COLO668 (cell line): ENCODE measurements at regions not wholly inside any gene's neighbourhood (a gene's known extent, or its start where the extent isn't known, plus 50 kb on each side); places are given as distances from the start of the nearest gene placed in this dataset.
"Not testable (repeated sequence)": the region's sequence is repeated elsewhere in the genome, so short reads cannot be mapped to it uniquely, and the experiment has no call there.

Source experiments
- DNase-seq: peaks from one replicate; lab custom pipeline; 2025; ENCODE audit not compliant: unreplicated experiment; lab: John Stamatoyannopoulos, UW

DNA sequence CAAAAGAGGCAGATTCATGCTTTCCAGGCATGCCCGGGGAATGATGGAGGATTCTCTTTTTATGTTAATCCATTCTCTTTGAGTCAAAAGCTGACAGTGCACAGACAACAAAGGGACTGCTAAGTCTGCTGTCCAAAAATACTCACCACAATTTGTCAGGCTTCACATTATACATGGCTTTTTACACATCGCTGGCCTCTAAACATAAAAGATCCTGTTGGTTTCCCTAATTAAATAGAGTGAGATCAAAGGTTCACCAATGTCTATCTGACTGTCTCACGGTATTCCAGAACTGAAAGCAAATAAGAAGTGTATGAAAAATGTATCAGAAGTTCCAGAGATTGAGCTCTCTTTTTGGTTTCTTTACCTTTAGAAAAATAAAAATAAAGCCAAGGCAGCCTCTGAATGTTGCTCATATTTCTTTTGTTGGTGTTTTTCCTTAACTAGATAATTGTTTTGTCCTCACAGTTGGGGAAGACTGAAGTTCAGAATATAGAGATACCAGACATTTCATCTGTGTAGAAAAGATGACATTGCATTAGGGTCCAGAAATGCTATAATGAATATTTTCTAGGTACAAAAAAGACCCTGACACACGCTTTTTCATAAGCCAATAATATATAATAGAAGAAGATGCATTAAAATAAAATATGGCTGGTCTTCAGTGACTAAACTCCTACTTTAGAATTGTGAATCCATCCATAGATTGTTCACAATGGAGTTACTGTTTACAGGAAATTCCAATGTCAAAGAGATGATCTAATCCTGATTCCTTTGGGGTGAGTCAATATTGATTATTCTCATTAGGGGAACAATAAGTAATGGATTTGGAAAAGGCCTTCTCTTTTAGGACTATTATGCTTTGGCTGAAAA is 688.2 kb upstream of the CDH6 start:
- DNase-seq = no peak

DNA sequence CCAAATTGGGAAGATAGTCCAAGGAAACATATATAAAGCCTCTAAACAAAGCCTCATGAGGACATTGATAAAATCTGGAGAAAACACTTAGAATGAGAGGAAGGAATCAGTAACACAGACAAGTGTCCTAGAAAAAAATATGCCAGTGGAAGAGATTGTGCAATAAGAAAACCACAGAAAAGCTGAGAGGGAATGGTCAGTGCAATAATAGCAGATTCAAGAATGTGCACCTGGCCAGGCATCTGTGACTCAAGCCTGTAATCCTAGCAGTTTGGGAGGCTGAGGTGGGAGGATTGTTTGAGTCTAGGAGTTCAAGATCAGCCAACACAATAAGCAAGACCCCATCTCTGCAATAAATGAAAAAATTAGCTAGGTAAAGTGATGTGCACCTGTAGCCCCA is 691.2 kb upstream of the CDH6 start:
- no peak for DNase-seq

DNA sequence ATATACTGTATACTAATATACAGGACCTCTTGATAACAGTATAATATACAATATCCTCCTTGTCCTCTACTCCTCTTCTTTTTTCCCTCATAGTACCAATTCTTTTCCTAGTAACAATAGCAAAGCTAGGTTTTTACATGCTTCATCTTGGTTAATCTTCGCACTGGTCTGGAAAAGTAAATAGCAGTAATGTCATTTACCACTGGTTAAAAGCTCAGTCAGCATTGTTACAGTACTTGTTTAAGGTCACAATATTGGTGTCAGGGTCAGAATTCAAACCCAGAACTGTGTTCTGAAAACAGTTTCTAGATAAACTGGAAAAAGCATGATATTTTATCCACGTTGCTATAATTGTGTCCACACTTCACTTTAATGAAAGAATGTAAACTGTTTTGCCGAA is 692.4 kb upstream of the CDH6 start:
- no peak for DNase-seq

DNA sequence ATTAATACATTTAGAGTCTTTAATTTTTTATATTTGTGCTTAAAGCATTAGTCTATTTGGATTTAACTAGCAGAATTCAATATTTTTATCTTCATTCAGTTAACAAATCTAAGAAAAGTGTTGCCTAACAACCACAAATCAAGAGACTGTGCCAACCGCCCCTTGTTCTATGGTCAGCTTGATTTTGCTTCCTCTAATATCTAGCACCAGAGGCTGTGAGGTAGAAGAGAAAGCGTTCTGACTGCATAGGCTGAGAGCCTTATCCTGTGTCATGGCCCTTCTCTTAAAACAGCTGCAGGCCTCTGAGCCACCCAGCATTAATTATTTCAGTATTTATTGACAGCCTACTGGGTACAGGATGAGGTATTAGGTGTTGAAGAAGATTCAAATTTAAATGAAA is 693.0 kb upstream of the CDH6 start:
- DNase-seq = no peak

DNA sequence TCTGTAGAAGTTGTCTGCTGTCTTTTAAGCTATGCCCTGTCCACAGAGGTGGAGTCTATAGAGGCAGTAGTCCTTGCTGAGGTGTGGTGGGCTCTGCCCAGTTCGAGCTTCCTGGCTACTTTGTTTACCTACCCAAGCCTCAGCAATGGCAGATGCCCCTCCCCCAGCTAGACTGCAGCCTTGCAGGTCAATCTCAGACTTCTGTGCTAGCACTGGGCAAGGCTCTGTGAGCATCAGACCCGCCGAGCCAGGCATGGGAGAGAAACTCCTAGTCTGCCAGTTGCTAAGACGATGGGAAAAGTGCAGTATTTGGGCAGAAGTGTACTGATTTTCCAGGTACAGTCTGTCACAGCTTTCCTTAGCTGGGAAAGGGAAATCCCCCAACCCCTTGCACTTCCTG is 694.1 kb upstream of the CDH6 start:
- no peak for DNase-seq

DNA sequence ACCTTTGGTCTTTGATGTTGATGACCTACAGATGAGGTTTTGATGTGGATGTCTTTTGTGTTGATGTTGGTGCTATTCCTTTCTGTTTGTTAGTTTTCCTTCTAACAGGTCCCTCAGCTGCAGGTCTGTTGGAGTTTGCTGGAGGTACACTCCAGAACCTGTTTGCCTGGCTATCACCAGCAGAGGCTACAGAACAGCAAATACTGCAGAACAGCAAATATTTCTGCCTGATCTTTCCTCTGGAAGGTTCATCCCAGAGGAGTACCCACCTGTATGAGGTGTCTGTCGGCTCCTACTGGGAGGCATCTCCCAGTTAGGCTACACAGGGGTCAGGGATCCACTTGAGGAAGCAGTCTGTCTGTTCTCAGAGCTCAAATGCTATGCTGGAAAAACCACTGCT is 694.5 kb upstream of the CDH6 start:
- no peak for DNase-seq

DNA sequence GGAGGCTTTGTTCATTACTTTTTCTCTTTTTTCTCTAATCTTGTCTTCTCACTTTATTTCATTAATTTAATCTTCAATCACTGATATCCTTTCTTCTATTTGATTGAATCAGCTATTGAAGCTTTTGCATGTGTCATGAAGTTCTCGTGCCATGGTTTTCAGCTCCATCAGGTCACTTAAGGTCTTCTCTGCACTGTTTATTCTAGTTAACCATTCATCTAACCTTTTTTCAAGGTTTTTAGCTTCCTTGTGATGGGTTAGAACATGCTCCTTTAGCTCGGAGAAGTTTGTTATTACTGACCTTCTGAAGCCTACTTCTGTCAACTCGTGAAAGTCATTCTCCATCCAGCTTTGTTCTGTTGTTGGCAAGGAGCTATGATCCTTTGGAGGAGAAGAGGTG is 695.0 kb upstream of the CDH6 start:
- DNase-seq = not testable (repeated sequence)

DNA sequence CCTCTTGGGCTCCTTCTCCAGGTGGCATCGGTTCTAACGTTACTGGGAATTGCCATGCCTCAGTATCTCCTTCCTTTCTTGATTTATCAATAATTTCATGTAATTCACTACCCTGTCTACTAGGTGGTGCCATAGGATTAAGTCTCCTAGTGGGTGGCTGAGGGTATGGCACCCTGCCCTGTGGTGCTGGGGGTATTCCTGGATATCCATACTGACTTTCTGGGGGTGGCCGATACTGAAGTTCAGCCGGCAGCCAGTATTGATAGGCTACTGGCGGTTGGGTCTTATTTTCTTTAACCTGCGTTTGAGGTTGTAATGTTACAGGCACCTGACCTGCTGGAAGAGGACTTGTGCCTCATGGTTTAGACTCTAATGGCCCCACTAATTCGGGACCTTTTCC is 699.4 kb upstream of the CDH6 start:
- DNase-seq = not testable (repeated sequence)

DNA sequence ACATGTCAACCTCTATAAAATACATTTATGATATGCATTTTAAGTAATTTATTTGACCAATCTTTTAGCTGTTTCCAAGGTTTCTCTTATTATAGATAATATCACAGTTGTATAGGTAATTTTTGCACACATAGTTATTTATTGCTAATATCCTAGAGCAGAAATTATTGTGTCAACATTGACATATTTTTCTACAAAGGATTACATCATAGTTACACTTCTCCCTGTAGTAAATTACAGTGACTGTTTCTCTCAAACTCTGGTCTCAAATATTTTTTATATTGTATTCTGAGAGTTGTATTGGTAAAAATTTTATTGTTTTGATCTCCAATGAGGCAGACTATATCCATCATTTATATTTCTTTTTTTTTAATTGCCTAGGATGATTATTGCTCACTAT is 714.4 kb upstream of the CDH6 start:
- no peak for DNase-seq

DNA sequence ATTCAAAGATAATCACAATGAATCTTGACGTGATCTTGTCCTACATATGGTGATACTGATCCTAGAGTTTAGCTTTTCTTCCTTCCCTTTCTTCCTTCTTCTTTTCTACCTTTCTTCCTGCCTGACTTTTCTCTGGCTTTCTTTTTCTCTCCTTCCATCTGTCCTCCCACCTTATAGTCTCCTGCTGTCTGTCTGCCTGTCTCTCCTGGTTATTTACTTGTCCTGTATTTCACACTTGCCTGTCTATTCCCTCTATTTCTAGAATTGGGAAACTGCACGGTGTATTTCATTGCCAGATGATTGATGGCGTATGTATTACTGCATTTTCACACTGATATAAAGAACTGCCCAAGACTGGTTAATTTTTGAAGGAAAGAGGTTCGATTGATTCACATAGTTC is 718.1 kb upstream of the CDH6 start:
- DNase-seq = no peak

DNA sequence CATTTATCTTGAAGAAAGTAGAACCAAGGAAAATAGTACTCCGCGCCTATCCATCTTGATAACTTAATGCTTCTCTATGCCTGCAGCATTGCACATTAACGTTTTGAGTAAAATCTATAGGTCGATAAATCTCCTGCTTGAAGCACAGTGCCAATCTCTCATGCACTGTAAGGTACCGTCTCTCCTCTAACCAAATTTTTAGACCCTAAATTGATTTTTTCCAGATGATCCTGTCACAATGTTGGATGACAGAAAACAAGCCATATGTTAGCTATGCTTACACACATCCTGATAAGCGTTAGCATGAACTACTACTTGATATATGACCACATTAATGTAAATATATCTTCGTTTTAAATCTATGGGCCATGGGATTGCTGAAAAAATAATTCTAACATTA is 723.8 kb upstream of the CDH6 start:
- no peak for DNase-seq

DNA sequence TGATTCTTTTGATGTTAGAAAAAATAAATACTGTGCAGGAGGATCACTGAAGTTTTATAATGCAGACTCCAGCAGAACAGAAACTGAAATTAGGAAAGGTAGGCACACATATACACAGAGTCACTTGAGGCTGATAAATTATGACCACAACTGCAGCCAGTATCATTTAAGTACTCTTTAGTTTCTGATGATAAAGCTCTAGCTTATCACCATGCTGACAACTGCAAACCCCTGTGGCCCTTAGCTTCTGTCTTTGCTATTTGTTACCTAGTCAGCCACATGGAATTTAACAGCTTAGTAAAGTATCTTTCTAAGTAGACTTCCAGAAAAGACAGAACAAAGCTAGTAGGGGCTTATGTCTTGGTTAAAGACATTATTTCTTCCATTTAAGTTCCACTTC is 734.8 kb upstream of the CDH6 start:
- DNase-seq = no peak

DNA sequence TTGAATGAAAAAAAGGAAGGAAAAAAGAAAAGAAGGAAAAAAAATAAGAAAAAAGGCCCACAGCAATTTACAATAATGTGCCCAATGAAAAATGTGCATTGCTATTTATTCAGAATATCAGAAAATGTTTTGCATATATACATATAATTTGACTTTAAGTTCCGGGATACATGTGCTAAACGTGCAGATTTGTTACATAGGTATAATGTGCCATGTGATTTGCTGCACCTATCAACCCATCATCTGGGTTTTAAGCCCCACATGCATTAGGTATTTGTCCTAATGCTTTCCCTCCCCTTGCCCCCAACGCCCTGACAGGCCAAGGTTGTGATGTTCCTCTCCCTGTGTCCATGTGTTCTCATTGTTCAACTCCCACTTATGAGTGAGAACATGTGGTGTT is 738.0 kb upstream of the CDH6 start:
- not testable (repeated sequence) for DNase-seq

DNA sequence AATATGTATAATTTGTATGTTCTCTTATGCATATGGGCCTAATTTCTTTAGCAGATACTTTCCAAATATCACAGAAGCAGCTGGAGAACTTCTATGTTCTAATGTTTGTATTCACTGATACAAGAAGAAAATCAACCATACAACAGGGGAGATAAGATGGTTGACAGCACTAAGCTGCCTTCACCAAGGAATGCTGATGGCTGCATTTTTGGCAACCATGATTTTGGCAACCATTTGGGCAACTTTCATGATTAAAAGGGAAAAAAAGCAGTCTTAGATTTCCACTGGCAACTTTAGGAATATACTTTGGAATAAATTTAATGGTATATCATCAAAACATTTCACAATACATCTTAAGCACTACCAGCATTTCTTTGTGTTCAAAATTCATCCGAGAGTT is 740.3 kb upstream of the CDH6 start:
- no peak for DNase-seq

DNA sequence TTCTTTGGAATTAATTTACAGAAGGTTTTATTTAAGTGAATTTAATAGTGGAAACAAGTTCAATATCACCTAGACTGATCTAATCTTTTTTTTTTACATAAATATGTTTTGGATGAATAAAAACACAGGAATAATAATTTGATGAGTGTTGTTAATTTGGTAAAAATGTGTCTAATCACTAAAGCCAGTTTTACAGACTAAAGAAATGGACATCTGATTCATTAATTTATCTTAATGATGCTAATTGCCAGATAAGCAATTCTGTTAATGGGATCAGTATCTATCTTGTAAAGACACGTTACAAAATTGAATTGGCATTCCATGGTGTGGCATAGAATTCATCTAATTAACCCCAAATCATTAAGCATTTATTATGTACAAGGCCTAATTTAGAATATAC is 743.3 kb upstream of the CDH6 start:
- no peak for DNase-seq

DNA sequence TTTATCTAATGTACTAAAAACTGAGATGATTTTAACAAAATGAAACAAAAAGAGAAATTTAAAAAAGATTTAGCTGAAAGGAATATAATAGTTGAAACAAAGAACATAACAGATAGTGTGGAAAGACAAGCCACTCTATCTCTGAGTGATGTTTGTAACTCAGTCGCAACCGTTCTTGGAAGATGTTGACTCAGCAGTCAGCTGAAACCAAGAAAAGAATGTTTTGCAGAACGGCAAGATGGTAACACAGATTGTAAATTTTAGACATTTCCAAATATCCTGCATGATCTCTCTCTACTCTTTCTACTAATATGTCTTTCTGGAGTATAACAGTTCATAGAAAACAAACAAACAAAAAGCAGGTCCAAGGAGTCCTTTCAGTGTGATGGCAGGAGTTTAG is 746.1 kb upstream of the CDH6 start:
- DNase-seq = no peak

DNA sequence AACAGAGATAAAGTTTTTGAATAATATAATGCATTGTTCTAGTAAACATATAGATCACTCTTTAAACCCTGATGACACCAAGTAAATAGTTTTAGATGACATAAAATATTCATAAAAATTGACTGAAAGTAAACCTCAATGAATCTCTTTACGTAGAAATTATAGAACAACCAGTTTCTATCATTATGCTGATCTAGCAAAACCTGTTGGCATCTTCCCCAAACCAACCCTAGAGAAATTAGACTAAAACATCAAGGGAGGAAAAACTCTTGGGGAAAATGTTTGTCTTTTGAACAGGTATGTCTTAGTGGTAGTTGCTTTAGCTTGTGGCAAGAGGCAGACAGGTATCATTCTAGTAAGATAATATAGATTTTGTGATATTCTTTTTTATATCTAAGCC is 747.0 kb upstream of the CDH6 start:
- no peak for DNase-seq

DNA sequence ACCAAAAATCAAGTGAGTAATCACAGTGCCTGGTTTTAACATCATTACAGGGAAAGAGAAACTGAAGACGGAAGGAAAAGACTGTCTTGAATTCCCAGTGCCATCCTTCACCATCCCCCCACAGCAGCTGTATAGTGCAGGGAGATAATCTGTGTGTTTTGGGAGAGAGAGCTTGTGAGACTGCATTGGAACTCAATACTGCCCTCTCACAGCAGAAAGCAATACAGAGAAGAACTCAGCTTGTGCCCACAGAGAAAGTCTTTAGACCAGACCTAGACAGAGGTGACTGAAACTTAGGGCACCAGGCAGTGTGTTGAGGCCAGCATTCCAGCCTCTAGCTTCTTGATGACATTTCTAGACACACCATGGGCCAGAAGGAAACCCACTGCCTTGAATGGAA is 754.7 kb upstream of the CDH6 start:
- no peak for DNase-seq

DNA sequence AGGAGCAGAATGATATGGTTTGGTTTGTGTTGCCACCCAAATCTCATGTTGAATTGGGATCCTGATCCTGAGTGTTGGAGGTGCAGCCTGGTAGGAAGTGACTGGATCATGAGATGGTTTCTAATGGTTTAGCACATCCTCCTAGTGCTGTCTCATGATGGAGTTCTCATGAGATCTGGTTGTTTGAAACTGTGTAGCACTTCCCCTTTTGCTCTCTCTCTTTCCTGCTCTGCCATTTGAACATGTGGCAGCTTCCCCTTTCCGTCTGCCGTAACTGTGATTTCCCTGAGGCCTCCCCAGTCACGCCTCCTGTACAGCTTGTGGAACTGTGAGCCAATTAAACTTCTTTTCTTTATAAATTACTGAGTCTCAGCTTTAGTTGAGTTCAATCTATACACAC is 756.8 kb upstream of the CDH6 start:
- DNase-seq = no peak

DNA sequence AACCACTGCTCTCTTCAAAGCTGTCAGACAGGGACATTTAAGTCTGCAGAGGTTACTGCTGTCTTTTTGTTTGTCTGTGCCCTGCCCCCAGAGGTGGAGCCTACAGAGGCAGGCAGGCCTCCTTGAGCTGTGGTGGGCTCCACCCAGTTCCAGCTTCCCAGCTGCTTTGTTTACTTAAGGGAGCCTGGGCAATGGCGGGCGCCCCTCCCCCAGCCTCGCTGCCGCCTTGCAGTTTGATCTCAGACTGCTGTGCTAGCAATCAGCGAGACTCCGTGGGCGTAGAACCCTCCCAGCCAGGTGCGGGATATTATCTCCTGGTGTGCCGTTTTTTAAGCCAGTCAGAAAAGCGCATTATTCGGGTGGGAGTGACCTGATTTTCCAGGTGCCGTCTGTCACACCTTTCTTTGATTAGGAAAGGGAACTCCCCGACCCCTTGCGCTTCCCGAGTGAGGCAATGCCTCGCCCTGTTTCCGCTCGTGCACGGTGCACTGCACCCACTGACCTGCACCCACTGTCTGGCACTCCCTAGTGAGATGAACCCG is 764.5 kb upstream of the CDH6 start:
- not testable (repeated sequence) for DNase-seq

DNA sequence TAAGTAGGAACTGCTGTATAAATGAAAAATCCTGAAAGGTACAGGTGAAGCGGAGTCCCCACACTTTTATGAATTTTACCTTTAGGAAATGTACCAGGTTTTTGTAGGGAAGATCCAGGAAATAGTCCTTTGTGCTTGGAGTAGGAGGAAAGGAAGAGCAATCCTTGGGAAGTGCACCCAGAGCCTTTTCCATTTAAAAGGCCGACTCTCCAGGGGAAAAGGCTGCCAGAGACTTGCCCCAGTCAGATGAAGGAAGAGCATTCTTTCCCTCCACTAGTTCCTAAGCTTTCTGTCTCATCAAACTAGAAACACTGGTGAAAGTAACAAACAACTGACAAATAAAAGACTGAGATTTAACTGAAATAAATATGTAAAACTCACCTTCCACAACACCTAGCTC is 779.4 kb upstream of the CDH6 start:
- DNase-seq = no peak

DNA sequence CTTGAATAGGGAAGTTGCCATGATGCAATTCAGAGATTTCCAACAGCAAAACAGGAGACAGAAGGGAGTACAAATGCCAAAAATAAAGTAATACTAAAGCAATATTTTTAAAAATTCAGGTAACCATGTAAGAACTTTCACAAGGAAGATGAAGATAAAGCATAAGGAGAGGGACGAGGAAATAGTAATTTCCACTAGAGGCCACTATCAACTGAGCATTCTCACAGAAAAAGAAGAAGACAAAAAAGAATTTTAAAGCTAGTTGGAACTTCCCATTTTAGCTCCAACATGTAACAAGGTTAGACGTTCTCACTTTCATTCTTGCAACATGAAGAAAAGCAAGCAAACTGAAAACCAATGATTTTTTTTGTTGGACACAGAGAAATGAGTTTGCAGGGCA is 779.9 kb upstream of the CDH6 start:
- DNase-seq = no peak

DNA sequence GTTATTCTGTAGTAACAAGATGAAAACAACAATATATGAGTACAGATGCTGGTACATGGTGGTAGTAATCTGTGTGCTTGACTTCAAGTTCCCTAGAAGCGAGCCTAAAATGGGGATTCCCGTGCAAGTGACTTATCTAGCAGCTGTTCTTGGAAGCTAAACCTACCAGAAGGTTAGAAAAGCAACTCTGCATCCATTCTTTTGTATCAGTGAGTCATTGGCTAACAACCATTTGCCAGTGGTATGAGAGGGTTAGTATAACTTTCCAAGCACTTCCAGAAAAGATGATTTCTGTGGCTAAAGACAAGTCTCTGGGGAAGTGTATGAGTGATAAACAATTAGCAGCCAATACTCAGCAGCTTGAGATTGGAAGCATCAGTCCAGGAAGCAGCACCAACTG is 787.7 kb upstream of the CDH6 start:
- no peak for DNase-seq
